Ishikawa (cell line): ENCODE measurements at regions not wholly inside any gene's neighbourhood (a gene's known extent, or its start where the extent isn't known, plus 50 kb on each side); places are given as distances from the start of the nearest gene placed in this dataset.

Experiments
- TCF12 ChIP-seq: IDR thresholded peaks from 2 replicates; pipeline ENCODE4 v1.6.1; 2012; ENCODE audit warnings: low read depth
- TEAD4 ChIP-seq: IDR thresholded peaks from 2 replicates; pipeline ENCODE4 v1.6.1; 2012

GRCh38 chr4:56211202-56211601 lies 176.1 kb downstream of the AASDH start:
- TF ChIP-seq TCF12 (no peak), TEAD4 (no peak)
